Stimulated activated CD8-positive, alpha-beta memory T cell treated with anti-CD3 and anti-CD28 coated beads, Interleukin-7, amount 100 ng/mL, for 1 hour (primary cell): ENCODE measurements at regions not wholly inside any gene's neighbourhood (a gene's known extent, or its start where the extent isn't known, plus 50 kb on each side); places are given as distances from the start of the nearest gene placed in this dataset.
"Not testable (repeated sequence)": the region's sequence is repeated elsewhere in the genome, so short reads cannot be mapped to it uniquely, and the experiment has no call there.

ENCODE experiments used
- DNase-seq, 2 donors: peaks; one replicate each; pipeline ENCODE4 v3.0.0-alpha.2; 2020; ENCODE audit warnings: low read depth in 2 of 2

DNA sequence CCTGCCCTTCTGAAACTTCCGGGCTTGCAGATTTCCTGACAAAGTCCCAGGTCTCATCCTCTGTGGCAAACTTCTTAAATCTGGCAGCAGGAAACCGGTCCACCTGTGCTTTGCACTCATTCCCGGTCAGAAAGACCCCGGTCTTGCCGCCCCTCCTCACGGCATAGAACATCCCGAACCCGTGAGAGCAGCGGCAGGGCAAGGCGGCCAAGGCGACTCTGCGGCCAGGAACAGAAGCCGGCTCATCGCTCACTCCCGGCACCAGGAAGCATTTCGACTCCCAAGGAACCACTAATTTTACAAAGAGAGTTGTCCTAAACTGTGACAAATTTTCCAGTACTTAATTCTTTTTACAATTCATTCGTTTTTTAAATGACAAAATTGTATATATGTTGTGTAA is 140.3 kb downstream of the USP22 start:
- not testable (repeated sequence) for DNase-seq

DNA sequence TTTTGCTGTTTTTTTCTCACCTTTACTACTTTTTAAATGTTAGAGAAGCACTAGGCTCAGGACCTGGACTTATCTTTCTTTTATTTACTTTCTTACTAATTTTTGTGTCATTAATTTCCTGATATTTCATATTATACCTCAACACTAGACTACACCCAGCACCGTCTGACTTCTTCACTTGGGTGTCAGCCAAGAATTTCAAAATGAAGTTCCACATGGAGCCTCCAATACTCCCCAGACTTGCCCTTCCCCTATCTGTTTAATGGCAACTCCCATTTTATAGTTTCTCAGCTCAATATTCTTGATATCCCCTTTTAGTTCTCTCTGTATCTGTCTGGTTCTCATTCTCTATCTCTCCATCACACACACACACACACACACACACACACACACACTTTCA is 139.3 kb downstream of the USP22 start:
- not testable (repeated sequence) for DNase-seq

DNA sequence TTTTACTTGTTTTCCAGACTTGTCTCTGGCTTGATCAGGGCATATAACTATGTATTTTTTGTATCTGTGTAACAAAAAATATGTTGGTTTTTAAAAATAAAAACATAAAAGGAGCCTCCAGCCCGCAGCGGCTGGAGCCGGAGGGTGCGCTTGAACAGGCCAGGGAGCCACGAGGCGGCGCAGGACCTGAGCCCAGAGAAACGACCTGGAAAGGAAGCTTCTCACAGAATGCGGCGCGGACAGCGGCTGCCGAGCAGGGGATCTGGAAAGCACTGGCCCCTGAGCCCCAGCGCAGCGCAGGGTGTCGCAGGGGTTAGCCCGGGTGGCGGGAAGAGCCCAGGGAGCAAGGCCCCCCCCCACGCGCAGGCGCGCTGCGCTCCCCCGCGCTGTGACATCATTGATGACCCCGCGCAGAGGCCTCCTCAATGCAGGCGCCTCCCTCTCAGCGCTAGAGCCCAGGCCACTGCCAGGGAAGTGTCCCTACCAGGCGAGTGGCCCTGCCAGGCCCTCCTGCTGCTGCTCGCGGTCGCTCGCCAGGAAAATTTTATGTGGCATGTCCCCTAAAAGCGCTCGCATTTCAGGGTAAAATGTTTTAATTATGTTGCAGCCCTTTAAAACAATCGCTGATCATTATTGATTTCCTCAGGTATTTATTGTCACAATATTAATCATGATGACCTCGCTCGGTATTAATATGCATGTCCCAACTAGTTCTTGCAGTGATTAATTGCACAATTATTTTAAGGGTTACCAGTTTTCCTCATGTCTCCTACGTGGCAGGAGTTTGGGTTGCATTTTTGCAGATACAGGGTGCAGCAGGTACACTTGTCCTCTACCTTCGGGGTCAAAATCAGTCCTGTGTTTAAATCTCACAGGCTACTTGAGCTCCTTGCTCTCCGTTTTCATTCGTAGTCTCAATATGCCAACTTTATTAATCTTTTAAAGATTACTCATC is 134.2 kb downstream of the USP22 start:
- peak; percentile 42 to 48 for DNase-seq

DNA sequence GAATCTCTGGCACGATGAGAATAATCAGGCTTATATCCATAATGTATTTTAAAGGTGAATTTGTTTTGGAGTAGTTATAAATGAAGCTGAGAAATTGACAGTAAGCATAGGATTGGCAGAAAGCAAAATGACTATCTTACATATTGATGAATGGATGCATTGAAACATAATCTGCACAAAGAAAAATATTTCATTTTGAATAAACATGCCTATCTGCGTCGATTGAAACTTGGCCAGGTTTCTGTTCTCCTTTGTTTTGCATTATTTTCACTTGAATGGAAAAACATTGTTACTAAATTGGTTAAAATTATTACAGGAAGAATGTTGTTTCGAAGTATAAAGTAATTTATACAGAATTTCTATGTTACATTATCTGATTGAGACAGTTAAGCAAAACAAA is 128.2 kb downstream of the USP22 start:
- DNase-seq, result no peak

DNA sequence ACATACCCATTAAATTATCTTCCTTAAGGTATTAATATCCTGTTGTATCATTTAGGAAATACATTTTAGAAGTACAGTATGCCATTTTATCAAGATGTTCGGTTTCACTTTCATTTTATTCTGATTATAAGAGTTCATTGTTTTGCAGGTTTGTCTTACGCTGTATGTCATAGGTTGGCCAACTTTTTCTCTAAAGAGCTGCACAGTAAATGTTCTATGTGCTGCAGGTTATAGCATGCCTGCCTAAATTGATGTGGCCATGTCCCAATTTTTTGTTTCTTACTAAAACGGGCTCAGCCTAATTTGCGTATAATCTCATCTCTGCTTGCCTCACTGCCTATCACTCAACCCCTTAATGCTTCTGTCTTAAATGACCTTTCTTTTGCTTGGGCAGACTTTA is 126.4 kb downstream of the USP22 start:
- DNase-seq, result no peak

DNA sequence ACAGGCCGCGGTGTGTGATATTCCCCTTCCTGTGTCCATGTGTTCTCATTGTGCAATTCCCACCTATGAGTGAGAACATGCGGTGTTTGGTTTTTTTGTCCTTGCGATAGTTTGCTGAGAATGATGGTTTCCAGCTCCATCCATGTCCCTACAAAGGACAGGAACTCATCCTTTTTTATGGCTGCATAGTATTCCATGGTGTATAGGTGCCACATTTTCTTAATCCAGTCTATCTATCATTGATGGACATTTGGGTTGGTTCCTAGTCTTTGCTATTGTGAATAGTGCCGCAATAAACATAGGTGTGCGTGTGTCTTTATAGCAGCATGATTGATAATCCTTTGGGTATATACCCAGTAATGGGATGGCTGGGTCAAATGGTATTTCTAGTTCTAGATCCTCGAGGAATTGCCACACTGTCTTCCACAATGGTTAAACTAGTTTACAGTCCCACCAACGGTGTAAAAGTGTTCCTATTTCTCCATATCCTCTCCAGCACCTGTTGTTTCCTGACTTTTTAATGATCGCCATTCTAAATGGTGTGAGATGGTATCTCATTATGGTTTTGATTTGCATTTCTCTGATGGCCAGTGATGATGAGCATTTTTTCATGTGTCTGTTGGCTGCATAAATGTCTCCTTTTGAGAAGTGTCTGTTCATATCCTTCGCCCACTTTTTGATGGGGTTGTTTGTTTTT is 125.1 kb downstream of the USP22 start:
- DNase-seq, result not testable (repeated sequence)

DNA sequence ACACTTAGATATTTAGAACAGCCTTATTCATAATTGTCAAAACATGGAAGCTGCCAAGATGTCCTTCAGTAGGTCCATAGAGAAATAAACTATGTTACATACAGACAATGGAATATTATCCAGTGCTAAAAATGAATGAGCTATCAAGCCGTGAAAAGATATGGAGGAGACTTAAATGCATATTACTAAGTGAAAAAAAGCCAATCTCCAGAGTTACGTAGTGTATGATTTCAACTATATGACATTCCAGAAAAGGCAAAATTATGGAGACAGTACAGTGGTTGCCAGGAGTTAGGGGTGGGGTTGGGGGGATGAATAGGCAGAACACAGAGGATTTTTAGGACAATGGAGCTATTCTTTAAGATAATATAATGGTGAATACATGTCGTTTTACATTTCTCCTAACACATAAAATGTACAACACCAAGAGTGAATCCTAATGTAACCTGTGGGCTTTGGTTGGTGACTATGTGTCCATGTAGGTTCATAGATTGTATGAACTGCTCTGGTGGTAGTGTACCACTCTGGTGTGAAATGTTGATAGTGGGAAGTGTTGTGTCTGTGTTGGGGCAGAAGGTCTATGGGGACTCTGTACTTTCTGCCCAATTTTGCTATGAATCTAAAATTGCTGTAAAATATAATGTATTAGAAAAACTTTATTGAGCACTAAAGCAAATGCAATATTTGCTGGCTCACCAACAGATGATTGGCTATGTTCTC is 122.6 kb downstream of the USP22 start:
- no peak for DNase-seq

DNA sequence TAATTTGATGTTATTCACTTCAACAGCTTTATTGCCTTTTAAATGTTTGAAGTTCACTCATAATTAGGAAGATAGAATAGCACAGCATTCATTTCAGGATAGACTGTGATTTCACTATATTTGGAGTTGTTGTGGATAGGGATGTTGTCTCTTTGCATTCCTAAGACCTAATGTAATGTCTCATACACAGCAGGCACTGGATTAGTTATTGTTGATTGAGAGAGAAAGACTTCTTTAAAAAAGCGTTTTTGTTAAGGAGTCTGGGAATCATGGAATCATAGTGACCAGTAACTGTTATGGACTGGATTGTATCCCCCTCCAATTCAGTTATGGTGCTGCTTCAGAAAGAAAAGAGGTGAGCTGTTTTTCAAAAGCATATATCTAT is 122.0 kb downstream of the USP22 start:
- DNase-seq, result no peak

DNA sequence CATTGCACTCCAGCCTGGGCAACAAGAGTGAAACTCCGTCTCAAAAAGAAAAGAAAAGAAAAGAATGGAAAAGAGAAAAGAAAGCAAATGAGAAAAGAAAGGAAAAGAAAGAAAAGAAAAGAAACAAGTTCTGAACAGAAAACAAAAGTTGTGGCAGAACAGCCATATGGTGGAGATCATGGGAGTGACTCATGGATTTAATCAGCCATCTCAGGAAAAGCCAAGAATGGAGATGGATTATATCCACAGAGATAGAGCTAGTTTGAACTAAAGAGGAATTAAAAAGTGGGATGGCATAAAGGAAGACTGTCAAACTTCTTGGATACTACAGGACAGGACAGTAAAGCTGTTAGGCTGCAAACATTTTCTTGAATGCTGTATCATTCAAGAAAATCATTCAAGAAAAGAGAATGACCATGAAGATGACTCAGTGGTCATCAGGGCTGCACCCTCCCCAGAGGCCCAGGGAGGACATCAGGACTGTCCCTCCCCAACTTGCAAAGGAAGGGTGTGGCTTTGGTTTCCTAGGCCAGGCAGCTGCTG is 120.6 kb downstream of the USP22 start:
- no peak for DNase-seq

DNA sequence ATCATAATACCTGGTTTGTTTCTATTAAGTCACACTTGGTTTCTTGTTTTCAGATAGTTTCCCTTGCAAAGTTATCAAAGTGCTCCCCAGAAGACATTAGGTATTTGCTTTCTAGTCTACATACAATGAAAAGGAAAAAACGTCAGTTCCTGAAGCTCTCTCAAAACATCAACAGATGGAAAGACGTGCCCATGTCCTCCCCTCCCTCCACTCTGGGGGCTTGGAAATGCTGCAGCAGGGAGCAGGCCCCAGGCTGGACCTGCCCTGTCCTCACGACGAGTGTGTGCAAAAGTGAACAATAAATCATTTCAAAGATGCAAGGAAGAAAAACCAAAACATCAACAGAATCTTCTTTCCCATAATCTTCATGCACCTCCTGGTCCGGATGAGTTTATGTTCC is 118.5 kb downstream of the USP22 start:
- no peak for DNase-seq

DNA sequence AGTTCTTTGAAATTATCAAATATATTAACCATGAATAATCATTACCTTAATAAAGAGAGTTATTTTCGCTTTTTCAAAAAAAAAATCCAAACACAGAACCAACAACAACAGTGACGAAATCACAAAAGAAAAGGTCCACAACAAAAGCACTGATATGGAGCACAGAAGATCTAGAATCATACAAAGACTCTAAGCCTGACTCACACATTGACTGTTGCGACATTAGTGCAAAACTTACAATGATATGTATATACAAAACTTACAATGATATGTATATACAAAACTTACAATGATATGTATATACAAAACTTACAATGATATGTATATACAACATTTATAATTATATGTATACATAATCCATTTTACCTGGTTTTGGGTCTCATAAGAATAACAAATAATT is 117.7 kb downstream of the USP22 start:
- no peak for DNase-seq

DNA sequence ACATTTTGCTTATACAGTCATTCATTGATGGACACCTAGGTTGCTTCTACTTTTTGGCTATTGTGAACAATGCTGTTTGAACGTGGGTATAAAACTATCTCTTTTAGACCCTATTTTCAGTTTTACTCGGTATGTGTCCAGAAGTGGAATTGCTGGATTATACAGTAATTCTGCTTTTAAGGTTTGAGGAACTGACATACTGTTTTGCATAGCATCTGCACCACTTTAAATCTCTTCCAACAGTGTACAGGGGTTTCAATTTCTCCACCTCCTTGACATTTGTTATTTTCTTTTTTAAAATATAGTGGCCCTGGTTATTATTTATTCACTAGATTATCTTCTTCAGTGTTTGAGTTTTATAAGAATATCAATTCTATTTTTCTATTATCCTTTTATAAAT is 116.9 kb downstream of the USP22 start:
- no peak for DNase-seq

DNA sequence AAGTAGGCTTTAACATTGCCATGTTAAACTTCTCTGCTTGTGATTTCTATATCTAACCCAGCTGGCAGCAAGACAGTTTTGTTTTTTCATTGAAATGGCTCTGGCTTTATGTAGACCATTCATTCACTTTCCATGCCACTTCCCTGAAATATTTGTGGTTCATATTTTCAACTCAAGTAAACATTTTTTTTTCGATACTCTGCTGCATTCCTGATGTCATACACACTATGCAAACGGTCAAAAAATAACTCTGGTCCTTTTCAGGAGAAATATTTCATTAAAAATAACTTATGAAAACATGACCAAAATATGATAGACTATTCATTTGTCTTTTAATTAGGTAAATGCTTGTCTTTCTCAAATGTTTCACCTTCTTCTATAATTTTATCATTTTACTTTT is 116.3 kb downstream of the USP22 start:
- DNase-seq, result no peak

DNA sequence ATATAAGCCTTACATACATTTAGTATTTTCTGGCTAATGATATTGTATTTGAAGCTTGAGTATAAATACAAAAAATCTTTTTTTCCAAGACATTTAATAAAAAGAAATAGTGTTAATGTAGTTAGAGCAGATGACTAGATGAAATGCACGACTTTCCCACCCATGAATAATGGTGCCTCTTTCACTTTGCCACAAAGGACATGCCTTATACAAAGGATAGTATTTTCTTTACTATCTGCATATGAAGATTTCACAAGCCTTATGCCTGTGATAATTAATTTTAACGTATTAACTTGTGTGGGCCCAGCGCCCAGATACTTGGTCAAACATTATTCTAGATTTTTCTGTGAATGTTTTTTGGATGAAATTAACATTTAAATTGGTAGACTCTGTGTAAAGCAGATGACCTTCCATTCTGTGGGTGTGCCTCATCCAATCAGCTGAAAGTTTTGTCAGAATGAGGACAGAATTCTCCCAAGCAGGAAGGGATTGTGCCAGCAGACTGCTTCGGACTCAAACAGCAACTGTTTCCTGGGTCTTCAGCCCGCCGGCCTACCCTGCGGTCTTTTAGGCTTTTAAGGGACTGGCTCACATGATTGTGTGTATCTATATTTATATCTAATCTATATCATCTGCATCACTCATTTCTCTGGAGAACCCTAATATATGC is 115.4 kb downstream of the USP22 start:
- no peak for DNase-seq

DNA sequence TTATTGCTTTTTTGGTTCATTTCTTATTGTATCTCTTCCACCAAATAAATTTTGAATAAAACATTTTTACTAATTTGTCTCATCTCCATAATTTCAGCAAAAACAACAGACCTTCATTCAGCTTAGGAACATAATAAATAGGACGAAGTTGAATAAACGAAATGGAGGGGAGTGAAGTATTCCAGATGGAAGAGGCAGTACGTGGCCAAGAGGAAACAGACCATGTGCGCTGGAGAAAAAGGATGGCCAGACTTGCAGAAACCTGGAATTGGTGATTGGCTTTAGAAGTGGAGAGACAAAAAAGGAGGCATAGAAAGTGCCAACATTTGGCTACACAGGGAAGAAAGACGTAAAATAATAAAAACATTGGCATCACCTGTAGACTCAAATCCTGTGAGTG is 113.5 kb downstream of the USP22 start:
- no peak for DNase-seq

DNA sequence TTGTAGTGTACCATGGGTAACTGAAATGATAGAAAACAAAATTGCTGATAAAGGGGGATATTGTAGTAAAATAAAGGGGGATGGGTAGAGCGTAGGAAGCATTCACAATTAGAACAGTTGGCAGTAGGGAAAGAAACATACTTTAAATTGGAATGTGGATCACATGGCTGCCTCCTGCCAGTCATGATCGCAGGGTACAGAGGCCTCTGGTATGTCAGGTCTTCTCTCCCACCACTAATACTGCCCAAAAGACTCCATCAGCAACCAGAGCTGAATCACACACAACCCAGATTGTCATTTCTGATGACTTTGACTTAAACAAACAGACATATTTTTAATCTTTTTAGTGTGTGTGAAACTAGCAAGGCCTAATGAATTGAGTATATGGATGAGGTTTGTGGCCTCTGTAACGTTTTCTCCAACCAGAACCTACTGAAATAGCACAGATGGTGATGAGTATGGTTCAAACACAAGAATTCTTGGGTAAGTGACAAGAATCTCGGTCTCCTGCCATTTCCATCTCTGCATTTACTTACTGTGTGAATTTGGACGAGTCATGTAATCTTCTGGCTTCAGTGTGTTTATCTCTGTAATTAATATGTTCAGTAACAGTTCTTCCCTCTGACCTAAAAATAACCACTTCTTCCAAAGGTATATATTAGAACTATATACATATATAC is 112.6 kb downstream of the USP22 start:
- DNase-seq, result no peak

DNA sequence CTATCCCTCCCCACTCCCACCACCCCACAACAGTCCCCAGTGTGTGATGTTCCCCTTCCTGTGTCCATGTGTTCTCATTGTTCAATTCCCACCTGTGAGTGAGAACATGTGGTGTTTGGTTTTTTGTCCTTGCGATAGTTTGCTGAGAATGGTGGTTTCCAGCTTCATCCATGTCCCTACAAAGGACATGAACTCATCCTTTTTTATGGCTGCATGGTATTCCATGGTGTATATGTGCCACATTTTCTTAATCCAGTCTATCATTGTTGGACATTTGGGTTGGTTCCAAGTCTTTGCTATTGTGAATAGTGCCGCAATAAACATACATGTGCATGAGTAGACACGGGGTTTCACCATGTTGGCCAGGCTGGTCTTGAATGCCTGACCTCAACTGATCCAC is 109.8 kb downstream of the USP22 start:
- not testable (repeated sequence) for DNase-seq

DNA sequence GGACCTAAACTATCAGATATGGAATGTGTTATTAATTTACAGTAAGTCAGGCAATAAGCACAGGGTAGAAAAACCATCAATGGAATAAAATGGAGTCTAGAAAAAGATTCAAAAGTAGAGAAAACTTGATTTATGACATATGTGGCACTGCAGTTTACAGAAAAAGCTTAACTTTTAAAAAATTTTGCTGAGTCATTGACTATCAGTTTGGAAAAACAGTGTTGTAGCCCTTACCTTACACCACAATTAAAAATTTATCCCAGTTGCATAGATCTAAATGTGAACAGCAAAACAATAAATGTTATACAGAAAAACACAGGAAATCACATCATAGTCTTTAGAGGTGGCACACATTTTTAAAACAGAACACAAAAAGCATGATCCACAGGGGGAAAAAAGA is 108.5 kb downstream of the USP22 start:
- DNase-seq, result no peak

DNA sequence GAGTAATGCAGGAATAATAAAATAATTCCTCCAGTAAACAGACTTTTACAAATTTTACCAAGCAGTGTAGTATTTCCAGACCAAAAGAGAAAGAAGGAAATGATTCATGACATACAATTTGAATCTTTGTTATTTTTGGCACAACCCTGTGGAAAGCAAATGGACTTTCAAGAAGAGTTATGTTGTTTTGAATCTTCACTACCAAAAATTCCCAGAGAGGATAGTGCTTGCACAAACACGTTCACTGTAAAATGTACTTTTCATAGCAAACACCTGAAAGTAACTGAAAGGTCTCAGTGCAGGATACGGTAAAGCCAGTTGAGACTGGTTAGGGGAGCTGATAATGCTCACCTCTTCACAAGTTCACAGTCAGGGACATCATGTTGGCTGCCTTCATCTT is 107.1 kb downstream of the USP22 start:
- no peak for DNase-seq

DNA sequence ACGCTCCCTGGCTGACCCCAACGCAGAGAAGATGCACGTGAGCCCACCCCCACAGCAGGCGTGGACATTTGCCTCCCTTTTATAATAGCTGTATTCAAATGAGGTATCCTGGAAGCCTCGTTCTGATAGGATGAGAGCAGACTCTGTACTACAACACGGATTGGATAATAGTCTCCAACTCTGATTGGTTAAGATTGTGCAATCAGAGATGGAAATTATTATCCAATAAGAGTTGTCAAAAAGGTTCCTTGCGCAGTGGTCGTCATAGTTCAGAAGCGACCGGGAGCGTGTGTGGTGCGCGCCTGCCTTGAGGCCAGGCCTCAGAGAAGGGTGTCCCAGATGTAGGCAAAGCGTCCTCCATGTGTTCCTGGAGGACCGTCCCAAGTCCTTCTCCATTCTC is 104.6 kb downstream of the USP22 start:
- DNase-seq, result no peak

DNA sequence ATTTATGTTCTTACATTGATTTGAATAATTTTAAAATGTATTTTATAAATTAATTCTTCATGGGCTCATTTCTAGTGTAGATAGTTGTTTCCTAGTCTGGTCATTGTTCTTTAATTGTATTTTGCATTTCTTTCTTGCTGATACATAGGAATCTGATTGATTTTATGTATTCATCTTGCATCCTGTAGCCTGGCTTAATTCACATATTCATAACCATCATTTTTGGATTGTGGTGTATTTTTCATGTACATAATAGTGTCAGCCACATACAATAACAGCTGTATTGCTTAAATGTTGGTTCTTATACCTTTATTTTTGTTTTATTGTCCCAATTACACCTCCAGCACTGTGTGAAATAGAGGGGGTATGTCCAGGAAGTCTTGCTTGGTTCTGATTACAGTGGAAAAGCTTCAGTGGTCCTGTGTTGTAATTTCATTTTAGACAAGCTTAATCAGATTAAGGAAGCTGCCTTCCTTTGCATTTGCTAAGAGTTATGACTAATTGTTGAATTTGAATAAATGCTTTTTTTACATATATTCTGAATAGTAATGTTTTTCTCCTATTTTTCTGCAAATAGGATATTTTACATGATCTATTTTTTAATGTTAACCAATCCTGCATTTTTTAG is 103.7 kb downstream of the USP22 start:
- DNase-seq, result no peak
